ENCODE measurements at regions not wholly inside any gene's neighbourhood (a gene's known extent, or its start where the extent isn't known, plus 50 kb on each side); places are given as distances from the start of the nearest gene placed in this dataset.

DNA sequence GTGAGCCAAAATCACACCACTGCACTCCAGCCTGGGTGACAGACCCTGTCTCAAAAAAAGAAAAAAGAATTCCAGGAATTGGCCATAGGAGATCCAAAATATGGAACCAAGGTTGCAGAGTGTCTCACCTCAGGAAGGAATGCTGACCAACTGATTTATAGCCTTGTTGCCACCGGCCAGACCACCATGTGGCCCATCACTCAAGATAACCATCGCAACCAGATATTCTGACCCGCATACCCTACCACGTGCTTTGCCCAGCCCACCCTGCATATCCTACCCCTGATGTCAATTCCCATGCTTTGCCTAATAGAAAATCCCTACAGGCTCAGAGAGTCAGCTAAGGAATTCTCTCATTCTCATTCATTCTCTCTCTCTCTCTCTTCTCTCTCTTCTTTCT, 95.1 kb upstream of the DOCK9 start:
- Mint-ChIP-seq H3K4me1 (no peaks in the 10 kb centered on the region), H3K4me3 (peak overlapping the region in 1 of 2 donors; percentile 76), H3K36me3 (peaks cover 4 to 7% of the 10 kb centered on the region in 2 donors)

DNA sequence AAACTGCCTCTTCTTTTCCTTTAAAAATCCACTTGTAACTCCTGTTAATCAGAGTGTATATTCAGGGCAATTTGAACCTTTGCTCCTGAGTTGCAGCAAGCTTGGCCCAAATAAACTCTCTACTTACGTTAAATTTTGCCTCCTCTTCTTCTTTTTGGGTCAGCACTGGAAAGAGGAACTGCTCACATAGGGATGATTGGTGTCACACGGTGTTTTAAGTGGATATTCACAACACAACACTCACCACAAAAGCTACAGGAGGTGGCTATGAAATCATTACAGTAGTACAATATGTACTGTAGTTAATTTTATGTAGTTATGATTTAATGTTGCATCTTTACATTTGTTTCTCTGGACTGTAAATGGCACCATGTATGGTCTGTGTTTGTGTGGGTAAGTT, 96.8 kb upstream of the DOCK9 start:
- Histone ChIP-seq H4K20me1 (ENCODE audit: insufficient read depth, low read length) (no peaks in the 10 kb centered on the region), H3K79me2 (ENCODE audit: insufficient read depth, low read length) (no peaks in the 10 kb centered on the region), H3K9ac (ENCODE audit: insufficient read depth, low read length, poor library complexity, severe bottlenecking) (no peak overlapping the region), H3K4me1 (ENCODE audit: control insufficient read depth in 1 of 2, insufficient read depth in 2 of 2, low read length in 2 of 2) (no peaks in the 10 kb centered on the region), H3K27me3 (ENCODE audit: control insufficient read depth in 2 of 2, insufficient read depth in 2 of 2, low read length in 2 of 2) (peaks cover 98 to 100% of the 10 kb centered on the region in 2 donors), H3K36me3 (replicated peaks in 1 of 2; ENCODE audit: control insufficient read depth in 1 of 2, insufficient read depth in 2 of 2, low read length in 2 of 2) (no peaks in the 10 kb centered on the region), H2AFZ (ENCODE audit: insufficient read depth, low read depth, low read length, poor library complexity, severe bottlenecking) (no peak overlapping the region), H3K4me2 (replicated peaks; ENCODE audit: extremely low read depth, low read length, poor library complexity, severe bottlenecking) (no peak overlapping the region), H3K4me3 (replicated peaks in 1 of 3; ENCODE audit: low read depth in 2 of 3, low read length in 3 of 3) (no peak overlapping the region), H3K9me3 (replicated peaks in 1 of 2; ENCODE audit: control insufficient read depth in 1 of 2, insufficient read depth in 1 of 2, low read length in 2 of 2) (peaks cover 34 to 78% of the 10 kb centered on the region in 2 donors), H3K27ac (ENCODE audit: low read depth in 1 of 2, low read length in 2 of 2) (no peak overlapping the region)
- peaks cover 4 to 7% of the 10 kb centered on the region in 2 donors for H3K36me3 Mint-ChIP-seq
- peak overlapping the region in 1 of 2 donors; percentile 76 for H3K4me3 Mint-ChIP-seq
- H3K9me3 Mint-ChIP-seq, result peaks cover 34 to 60% (median 53%) of the 10 kb centered on the region in 7 donors
- peaks cover 95 to 97% (median 95%) of the 10 kb centered on the region in 3 donors for H3K27me3 Mint-ChIP-seq (ENCODE audit: low read depth in 3 of 3)
- H3K27ac Mint-ChIP-seq, result no peak overlapping the region
- WGBS (ENCODE audit: insufficient coverage), result no CpG with 5 or more reads among the region's 2 CpGs
- no peak for DNase-seq
- TF ChIP-seq, protein P1, sequence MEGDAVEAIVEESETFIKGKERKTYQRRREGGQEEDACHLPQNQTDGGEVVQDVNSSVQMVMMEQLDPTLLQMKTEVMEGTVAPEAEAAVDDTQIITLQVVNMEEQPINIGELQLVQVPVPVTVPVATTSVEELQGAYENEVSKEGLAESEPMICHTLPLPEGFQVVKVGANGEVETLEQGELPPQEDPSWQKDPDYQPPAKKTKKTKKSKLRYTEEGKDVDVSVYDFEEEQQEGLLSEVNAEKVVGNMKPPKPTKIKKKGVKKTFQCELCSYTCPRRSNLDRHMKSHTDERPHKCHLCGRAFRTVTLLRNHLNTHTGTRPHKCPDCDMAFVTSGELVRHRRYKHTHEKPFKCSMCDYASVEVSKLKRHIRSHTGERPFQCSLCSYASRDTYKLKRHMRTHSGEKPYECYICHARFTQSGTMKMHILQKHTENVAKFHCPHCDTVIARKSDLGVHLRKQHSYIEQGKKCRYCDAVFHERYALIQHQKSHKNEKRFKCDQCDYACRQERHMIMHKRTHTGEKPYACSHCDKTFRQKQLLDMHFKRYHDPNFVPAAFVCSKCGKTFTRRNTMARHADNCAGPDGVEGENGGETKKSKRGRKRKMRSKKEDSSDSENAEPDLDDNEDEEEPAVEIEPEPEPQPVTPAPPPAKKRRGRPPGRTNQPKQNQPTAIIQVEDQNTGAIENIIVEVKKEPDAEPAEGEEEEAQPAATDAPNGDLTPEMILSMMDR (IDR thresholded peaks at IDR 0.05), result no peak
- intact Hi-C loops (cut with micrococcal nuclease), result no loop called here
- no peaks in the 10 kb centered on the region for H3K4me1 Mint-ChIP-seq

More for the DNA sequence above, 95.1 kb upstream of the DOCK9 start:
- Histone ChIP-seq H4K20me1 (ENCODE audit: insufficient read depth, low read length) (no peaks in the 10 kb centered on the region), H3K27me3 (ENCODE audit: control insufficient read depth in 2 of 2, insufficient read depth in 2 of 2, low read length in 2 of 2) (peaks cover 97 to 100% of the 10 kb centered on the region in 2 donors), H3K4me3 (replicated peaks in 1 of 3; ENCODE audit: low read depth in 2 of 3, low read length in 3 of 3) (no peak overlapping the region), H3K9me3 (replicated peaks in 1 of 2; ENCODE audit: control insufficient read depth in 1 of 2, insufficient read depth in 1 of 2, low read length in 2 of 2) (peaks cover 34 to 70% of the 10 kb centered on the region in 2 donors), H2AFZ (ENCODE audit: insufficient read depth, low read depth, low read length, poor library complexity, severe bottlenecking) (no peak overlapping the region), H3K4me1 (ENCODE audit: control insufficient read depth in 1 of 2, insufficient read depth in 2 of 2, low read length in 2 of 2) (no peaks in the 10 kb centered on the region), H3K79me2 (ENCODE audit: insufficient read depth, low read length) (no peaks in the 10 kb centered on the region), H3K27ac (ENCODE audit: low read depth in 1 of 2, low read length in 2 of 2) (no peak overlapping the region), H3K9ac (ENCODE audit: insufficient read depth, low read length, poor library complexity, severe bottlenecking) (no peak overlapping the region), H3K36me3 (replicated peaks in 1 of 2; ENCODE audit: control insufficient read depth in 1 of 2, insufficient read depth in 2 of 2, low read length in 2 of 2) (no peaks in the 10 kb centered on the region), H3K4me2 (replicated peaks; ENCODE audit: extremely low read depth, low read length, poor library complexity, severe bottlenecking) (no peak overlapping the region)
- Mint-ChIP-seq H3K27me3 (ENCODE audit: low read depth in 3 of 3) (peaks cover 92 to 95% (median 95%) of the 10 kb centered on the region in 3 donors), H3K9me3 (peaks cover 32 to 56% (median 51%) of the 10 kb centered on the region in 7 donors), H3K27ac (no peak overlapping the region)
- WGBS (ENCODE audit: insufficient coverage), result 76% methylated on average over 4 of the region's 4 CpGs
- intact Hi-C loops (cut with micrococcal nuclease), result no loop called here
- TF ChIP-seq, protein P1 (IDR thresholded peaks at IDR 0.05), result no peak
- no peak for DNase-seq

Data from CD14-positive monocyte (primary cell).